SK-N-MC (cell line): ENCODE measurements at regions not wholly inside any gene's neighbourhood (a gene's known extent, or its start where the extent isn't known, plus 50 kb on each side); places are given as distances from the start of the nearest gene placed in this dataset.

Source experiments
- EZH2 ChIP-seq: fragments of 200-600 bp; sonication (generic); IDR thresholded peaks from one replicate; pipeline ENCODE4 v1.6.1; 2017; ENCODE audit warnings: antibody characterized with exemption
- POLR2AphosphoS5 ChIP-seq: IDR thresholded peaks from 2 replicates; pipeline ENCODE4 v1.6.1; 2012; ENCODE audit warnings: mild to moderate bottlenecking, low read depth, low read length, borderline replicate concordance

DNA sequence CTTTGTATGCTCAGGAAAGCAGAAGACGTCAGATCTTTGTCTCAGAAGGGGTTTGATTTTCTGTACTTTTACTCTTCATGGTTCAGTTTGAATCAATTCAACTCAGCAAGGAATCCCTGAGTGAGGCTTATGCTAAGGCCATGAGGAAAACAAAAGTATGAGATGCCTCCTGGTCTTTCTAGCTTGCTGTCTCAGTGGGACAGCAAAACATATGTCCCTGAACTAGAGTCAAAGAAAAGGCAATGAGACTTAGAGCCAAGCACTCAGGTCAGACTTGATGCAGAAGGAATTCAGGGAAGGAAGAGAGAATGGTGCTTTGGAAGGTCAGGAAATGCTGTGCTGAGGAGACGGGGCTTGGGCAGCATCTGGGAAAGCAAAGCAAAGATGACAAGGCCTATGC is 236.2 kb upstream of the SFRP2 start:
- TF ChIP-seq EZH2 (no peak), POLR2AphosphoS5 (no peak)
